HG03457 (cell line): ENCODE measurements at regions not wholly inside any gene's neighbourhood (a gene's known extent, or its start where the extent isn't known, plus 50 kb on each side); places are given as distances from the start of the nearest gene placed in this dataset.
"Not testable (repeated sequence)": the region's sequence is repeated elsewhere in the genome, so short reads cannot be mapped to it uniquely, and the experiment has no call there.

Source experiments
- ATAC-seq: cut with Tn5 transposase; IDR thresholded peaks from one replicate; pipeline ENCODE4 v1.9.1; 2021; ENCODE audit warnings: moderate number of reproducible peaks; ENCODE audit not compliant: unreplicated experiment

GRCh38 chrX:121836000-121836399, 788.6 kb downstream of the GLUD2 start:
- no peak for ATAC-seq

- ATAC-seq, result no peak
These were observed 803.6 kb downstream of the GLUD2 start for GRCh38 chrX:121851033-121851432.

GRCh38 chrX:121853762-121854613, 806.6 kb downstream of the GLUD2 start:
- ATAC-seq, result no peak

GRCh38 chrX:121854614-121854911, 807.2 kb downstream of the GLUD2 start:
- no peak for ATAC-seq

GRCh38 chrX:121858867-121859647, 811.6 kb downstream of the GLUD2 start:
- ATAC-seq, result no peak

- ATAC-seq, result no peak
These were observed 816.6 kb downstream of the GLUD2 start for GRCh38 chrX:121863976-121864375.

GRCh38 chrX:121864561-121864960, 817.2 kb downstream of the GLUD2 start:
- no peak for ATAC-seq

- no peak for ATAC-seq
These were observed 822.6 kb downstream of the GLUD2 start for GRCh38 chrX:121869876-121870477.

- no peak for ATAC-seq
These were observed 823.7 kb downstream of the GLUD2 start for GRCh38 chrX:121871122-121871521.

- ATAC-seq, result no peak
These were observed 828.9 kb downstream of the GLUD2 start for GRCh38 chrX:121876305-121876704.

GRCh38 chrX:121877337-121877736, 829.9 kb downstream of the GLUD2 start:
- not testable (repeated sequence) for ATAC-seq

- ATAC-seq, result no peak
These were observed 839.1 kb downstream of the GLUD2 start for GRCh38 chrX:121886557-121886956.

GRCh38 chrX:121894756-121895155, 847.3 kb downstream of the GLUD2 start:
- ATAC-seq, result no peak

- no peak for ATAC-seq
These were observed 855.1 kb downstream of the GLUD2 start for GRCh38 chrX:121902463-121902862.

GRCh38 chrX:121903961-121904360, 856.6 kb downstream of the GLUD2 start:
- no peak for ATAC-seq

- ATAC-seq, result no peak
These were observed 873.8 kb downstream of the GLUD2 start for GRCh38 chrX:121921258-121921657.

GRCh38 chrX:121931567-121931966, 884.2 kb downstream of the GLUD2 start:
- ATAC-seq, result no peak

GRCh38 chrX:121932688-121933087, 885.3 kb downstream of the GLUD2 start:
- ATAC-seq, result no peak

- no peak for ATAC-seq
These were observed 901.8 kb downstream of the GLUD2 start for GRCh38 chrX:121949041-121949760.

GRCh38 chrX:121958886-121959285, 911.5 kb downstream of the GLUD2 start:
- ATAC-seq, result no peak

GRCh38 chrX:121975671-121976070, 928.3 kb downstream of the GLUD2 start:
- ATAC-seq, result no peak
